ENCODE measurements at regions not wholly inside any gene's neighbourhood (a gene's known extent, or its start where the extent isn't known, plus 50 kb on each side); places are given as distances from the start of the nearest gene placed in this dataset.
"Not testable (repeated sequence)": the region's sequence is repeated elsewhere in the genome, so short reads cannot be mapped to it uniquely, and the experiment has no call there.

- H3K36me3 ChIP-seq (ENCODE audit: control insufficient read depth, insufficient read depth, low read length): peaks cover 5% of the 10 kb centered on the region
- CTCF ChIA-PET: interaction anchor here (1.2 to 4.2 kb wide), 3 partner anchors 9 to 326 kb away, joined by 3 to 31 read pairs (median 4); no protein-coding TSS in a partner anchor
- H3K27me3 ChIP-seq (ENCODE audit: control insufficient read depth, insufficient read depth, low read length): no peaks in the 10 kb centered on the region
- TF ChIP-seq, protein P1, sequence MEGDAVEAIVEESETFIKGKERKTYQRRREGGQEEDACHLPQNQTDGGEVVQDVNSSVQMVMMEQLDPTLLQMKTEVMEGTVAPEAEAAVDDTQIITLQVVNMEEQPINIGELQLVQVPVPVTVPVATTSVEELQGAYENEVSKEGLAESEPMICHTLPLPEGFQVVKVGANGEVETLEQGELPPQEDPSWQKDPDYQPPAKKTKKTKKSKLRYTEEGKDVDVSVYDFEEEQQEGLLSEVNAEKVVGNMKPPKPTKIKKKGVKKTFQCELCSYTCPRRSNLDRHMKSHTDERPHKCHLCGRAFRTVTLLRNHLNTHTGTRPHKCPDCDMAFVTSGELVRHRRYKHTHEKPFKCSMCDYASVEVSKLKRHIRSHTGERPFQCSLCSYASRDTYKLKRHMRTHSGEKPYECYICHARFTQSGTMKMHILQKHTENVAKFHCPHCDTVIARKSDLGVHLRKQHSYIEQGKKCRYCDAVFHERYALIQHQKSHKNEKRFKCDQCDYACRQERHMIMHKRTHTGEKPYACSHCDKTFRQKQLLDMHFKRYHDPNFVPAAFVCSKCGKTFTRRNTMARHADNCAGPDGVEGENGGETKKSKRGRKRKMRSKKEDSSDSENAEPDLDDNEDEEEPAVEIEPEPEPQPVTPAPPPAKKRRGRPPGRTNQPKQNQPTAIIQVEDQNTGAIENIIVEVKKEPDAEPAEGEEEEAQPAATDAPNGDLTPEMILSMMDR (IDR thresholded peaks at IDR 0.05; ENCODE audit: insufficient read depth, low read depth, low read length): no peak
- no peak overlapping the region for H3K4me3 ChIP-seq (ENCODE audit: low read depth, low read length)
- POLR2A ChIA-PET: no interaction called here
- no peak for DNase-seq (ENCODE audit: low read depth)
These were observed 172.0 kb upstream of the CIBAR2 start for GRCh38 chr16:85284141-85284817.

DNA sequence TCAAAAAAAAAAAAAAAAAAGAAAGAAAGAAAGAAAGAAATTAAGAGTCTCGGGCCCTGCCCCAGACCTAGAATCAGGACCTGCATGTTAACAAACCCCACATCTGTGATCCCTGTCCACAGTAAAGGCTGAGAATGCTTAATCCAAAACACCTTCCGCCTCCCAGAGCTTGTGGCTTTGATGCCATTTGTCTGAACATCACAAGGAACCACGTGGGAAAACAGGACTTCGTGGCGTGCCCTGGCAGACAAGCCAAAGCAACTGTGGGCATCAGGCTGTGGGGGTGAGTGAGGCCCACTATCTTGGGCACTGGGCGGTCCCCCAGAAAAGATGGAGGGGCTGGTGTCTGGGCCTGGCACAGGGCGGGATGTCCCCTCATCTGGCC lies 173.4 kb upstream of the CIBAR2 start:
- no peak overlapping the region for H3K4me3 ChIP-seq (ENCODE audit: low read depth, low read length)
- no peaks in the 10 kb centered on the region for H3K27me3 ChIP-seq (ENCODE audit: control insufficient read depth, insufficient read depth, low read length)
- DNase-seq (ENCODE audit: low read depth): no peak
- TF ChIP-seq, protein P1 (IDR thresholded peaks at IDR 0.05; ENCODE audit: insufficient read depth, low read depth, low read length): no peak
- CTCF ChIA-PET: interaction anchor here (1.4 to 4.2 kb wide), 5 partner anchors 10 to 432 kb away, joined by 3 to 31 read pairs (median 7); no protein-coding TSS in a partner anchor
- POLR2A ChIA-PET: no interaction called here
- peaks cover 5% of the 10 kb centered on the region for H3K36me3 ChIP-seq (ENCODE audit: control insufficient read depth, insufficient read depth, low read length)

DNA sequence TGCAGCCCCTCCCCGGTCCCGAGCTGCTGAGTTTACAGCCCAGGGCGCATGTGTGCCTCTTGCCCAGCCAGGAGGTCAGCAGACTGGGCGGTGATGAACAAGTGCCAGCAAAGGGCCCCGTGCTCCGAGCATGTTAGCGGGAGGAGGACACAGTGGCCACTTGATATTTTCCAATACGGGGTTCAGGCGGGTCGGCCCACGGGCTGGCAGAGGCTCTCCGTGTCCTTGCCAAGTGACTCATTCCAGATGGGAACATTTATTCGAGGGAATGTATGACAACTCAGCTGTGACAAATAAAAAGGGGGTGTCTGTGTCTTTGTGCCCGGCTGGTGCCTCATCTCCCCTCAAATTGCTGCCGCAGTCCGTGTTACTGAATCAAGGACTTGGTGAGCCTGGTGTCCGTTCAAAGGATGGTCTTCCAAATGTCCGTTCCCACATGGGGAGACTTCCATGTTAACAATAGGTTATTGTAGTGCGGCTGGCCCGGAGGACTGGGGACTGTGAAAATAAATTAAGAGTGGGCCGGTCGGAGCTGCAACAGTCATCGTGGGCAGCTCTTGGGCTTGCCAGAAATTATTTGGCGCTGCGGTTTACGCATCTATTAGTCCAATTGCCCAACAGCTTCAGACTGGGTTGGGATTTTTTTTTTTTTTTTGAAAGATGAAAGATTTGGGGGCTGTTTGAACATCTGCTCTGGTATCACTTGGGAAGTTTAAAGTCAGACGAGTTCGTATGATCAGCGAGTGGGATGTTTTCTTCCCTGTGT lies 174.0 kb upstream of the CIBAR2 start:
- CTCF ChIA-PET: interaction anchor here (0.7 to 4.2 kb wide), 11 partner anchors 10 to 431 kb away, joined by 3 to 31 read pairs (median 6); no protein-coding TSS in a partner anchor
- TF ChIP-seq, protein P1 (IDR thresholded peaks at IDR 0.05; ENCODE audit: insufficient read depth, low read depth, low read length): no peak
- peaks cover 5% of the 10 kb centered on the region for H3K36me3 ChIP-seq (ENCODE audit: control insufficient read depth, insufficient read depth, low read length)
- no peaks in the 10 kb centered on the region for H3K27me3 ChIP-seq (ENCODE audit: control insufficient read depth, insufficient read depth, low read length)
- no peak overlapping the region for H3K4me3 ChIP-seq (ENCODE audit: low read depth, low read length)
- DNase-seq (ENCODE audit: low read depth): no peak
- POLR2A ChIA-PET: no interaction called here

GRCh38 chr16:85286951-85287814 lies 174.9 kb upstream of the CIBAR2 start:
- DNase-seq (ENCODE audit: low read depth): no peak
- H3K27me3 ChIP-seq (ENCODE audit: control insufficient read depth, insufficient read depth, low read length): no peaks in the 10 kb centered on the region
- TF ChIP-seq, protein P1 (IDR thresholded peaks at IDR 0.05; ENCODE audit: insufficient read depth, low read depth, low read length): peak; percentile 37; the same call in 1 of the 2 replicates
- peaks cover 5% of the 10 kb centered on the region for H3K36me3 ChIP-seq (ENCODE audit: control insufficient read depth, insufficient read depth, low read length)
- ChIA-PET CTCF (interaction anchor here (0.6 to 4.2 kb wide), 12 partner anchors 10 to 430 kb away, joined by 3 to 31 read pairs (median 4); no protein-coding TSS in a partner anchor), POLR2A (no interaction called here)
- H3K4me3 ChIP-seq (ENCODE audit: low read depth, low read length): no peak overlapping the region

DNA sequence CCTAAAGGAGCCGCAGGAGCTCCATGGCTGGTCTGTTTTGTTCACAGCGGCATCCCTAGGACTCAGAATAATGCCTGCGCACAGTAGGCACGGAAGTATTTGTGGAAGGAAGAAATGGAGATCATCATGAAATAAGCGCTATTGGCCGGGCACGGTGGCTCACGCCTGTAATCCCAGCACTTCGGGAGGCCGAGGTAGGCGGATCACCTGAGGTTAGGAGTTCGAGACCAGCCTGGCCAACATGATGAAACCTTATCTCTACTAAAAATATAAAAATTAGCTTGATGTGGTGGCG lies 175.5 kb upstream of the CIBAR2 start:
- CTCF ChIA-PET: interaction anchor here (0.6 to 3.1 kb wide), 6 partner anchors 10 to 321 kb away, joined by 3 to 14 read pairs (median 4); no protein-coding TSS in a partner anchor
- H3K27me3 ChIP-seq (ENCODE audit: control insufficient read depth, insufficient read depth, low read length): not testable (repeated sequence)

More for the DNA sequence above, 175.5 kb upstream of the CIBAR2 start:
- H3K36me3 ChIP-seq (ENCODE audit: control insufficient read depth, insufficient read depth, low read length); H3K4me3 ChIP-seq (ENCODE audit: low read depth, low read length); DNase-seq (ENCODE audit: low read depth); POLR2A ChIA-PET: not testable (repeated sequence)

Measured in BJ (cell line).